HuH-7.5 (cell line): ENCODE measurements at regions not wholly inside any gene's neighbourhood (a gene's known extent, or its start where the extent isn't known, plus 50 kb on each side); places are given as distances from the start of the nearest gene placed in this dataset.

Experiments used
- DNase-seq: peaks from one replicate; pipeline ENCODE4 v3.0.0; 2011; ENCODE audit warnings: low spot score

- no peak for DNase-seq
Observed at GRCh38 chr2:16496426-16497388, 168.9 kb downstream of the CYRIA start.

DNA sequence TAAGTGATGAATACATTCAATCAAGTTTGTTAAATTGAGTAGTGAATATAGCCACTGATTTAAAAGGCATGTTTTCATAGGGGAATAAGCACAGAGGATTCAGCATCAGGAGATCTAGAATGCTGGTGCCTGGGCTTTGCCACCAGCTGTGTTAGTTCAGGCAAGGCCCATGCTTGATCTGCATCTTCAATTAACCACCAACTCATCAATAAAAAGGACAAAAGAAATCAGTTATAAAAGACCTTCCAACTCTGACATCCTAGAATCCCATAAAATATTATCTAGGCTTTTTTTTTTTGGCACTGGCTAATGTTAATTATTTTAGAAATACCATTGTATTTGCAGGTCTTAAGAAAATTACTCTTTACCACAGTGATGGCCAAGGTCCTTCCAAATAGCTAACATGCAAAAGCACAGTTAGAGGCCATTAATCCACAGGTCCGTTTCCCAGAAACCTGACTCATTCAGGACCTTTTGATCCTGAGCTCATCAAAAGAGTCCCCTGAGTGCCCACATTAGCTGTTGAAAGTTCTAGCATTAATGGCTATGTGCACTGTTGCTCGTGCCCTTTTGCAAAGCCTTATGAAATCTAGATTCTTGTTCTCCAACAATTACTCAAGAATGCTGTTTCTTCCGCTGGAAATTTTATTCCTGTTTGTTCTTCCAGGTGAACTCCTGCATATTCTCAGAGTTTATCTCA, 170.0 kb downstream of the CYRIA start:
- no peak for DNase-seq

DNA sequence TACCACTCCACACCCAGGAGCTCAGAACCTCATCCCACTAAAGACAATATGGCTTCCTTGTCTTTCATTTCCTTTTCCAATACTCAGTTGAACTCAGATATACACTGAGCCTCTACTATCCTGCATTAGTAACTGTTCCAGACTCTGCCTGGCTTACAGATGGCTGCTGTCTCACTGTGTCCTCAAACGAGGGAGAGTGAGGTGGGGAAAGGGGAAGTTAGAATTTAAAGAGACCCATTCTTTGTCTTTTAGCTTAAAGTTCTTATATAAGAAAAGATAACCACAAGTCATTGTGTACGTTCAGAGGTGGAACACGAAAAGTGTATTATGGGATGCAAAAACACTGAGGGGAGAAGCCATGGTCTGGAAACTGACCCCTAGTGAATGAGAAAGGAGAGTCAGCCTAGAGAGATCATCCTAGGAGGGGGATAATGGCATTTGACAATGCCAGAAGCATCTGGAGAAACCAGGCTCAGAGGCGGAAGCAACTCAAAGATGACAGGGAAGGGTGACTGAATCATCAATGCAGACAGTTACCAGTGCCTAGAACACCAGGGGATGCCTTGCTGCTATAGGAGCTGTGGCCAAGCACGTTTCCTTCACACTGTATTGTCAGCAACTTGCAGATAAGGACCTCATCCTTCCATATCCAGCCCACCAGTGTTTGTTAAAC, 170.7 kb downstream of the CYRIA start:
- no peak for DNase-seq

GRCh38 chr2:16493788-16494187, 171.8 kb downstream of the CYRIA start:
- no peak for DNase-seq

GRCh38 chr2:16487686-16488085, 177.9 kb downstream of the CYRIA start:
- DNase-seq: no peak

DNA sequence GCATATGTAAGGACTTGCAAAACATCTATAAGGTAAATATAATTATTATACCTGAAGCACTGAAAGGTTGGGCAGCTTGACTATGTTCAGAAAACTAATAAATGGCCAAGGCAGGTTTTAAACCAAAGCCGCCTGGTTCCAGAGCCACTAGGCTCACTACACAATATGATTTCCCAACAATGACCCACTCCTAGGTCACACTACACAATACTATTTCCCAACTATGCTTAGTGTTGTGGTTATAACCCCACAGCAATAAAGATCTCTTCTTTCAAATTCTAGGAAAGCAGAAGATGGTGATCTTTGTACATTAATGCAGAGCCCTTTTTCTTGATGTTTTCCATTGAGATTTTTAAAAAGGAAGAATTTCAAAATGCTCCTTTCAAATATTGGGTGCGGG, 180.4 kb downstream of the CYRIA start:
- DNase-seq: no peak

GRCh38 chr2:16482460-16482859, 183.2 kb downstream of the CYRIA start:
- no peak for DNase-seq

DNA sequence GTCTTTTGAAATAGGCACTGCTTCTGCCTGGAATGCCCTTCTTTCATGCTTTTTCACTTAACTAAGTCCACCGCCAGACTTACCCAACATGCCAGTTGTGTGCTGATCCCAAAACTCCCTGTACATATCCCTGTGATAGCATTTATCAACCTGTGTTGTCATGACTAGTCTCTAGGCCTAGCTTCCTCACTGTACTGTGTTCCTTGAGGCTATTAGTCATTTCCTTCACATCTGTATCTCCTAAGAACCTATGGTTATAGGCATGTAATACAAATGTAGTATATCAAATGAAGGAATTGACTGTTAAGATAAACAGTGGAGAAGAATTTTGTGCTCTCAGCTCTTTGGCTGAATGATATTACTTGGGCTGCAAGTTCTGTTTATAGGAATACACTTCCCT, 184.3 kb downstream of the CYRIA start:
- DNase-seq: no peak

DNA sequence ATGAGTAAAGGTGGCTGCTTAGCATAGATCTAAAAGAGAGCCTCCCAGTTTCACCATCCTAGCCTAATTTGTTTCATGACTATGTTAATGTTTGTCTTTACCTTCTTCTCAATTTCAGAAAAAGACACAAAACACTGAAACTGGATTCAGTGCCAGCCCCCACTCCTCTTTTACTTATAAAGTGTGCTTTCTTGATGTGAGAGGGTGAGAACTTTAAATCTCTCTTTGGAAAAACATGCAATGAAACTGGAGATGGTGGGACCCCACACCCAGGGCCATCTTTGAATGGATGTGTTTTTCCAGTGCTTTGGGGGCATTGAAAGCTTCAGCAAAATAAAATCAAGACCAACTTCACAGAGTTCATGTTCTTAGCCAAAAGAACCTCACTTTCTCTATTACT, 185.9 kb downstream of the CYRIA start:
- no peak for DNase-seq

- DNase-seq: no peak
Observed at GRCh38 chr2:16478434-16479210, 187.0 kb downstream of the CYRIA start.

DNA sequence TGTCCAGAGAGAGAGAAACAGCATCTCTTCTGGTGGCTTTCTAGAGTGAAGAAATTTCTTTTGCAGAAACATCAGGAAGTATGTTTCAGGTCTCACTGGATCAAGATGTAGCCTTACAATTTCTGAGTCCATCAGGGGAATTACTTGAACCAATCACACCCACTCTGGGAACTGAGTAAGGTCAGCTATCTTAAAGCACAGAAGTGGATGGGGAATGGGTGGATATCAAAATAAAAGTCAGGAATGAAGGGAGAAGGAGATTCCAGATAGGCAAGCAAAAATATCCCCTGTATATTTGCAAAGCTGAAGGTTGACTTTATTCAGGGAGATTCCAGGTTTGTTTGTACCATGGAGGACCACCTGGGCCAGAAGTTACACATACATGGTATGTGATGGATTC, 188.0 kb downstream of the CYRIA start:
- DNase-seq: no peak

DNA sequence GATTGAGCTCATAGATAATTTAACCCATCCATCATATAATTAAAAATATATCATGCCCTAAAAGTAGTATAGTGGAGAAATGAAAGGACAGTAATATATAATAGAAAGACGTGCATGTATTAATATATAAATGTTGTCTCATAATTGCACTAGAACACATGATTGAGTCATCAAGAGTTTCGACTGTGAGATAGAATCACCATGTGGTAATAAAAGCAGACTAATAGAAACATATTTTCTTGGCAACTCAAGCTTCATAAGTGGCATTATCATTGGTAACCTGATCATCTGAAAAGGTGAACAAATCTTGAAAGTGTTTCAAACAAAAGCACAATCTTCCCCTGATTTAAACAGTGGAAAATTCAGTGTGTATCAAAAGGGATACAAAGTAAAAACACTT, 188.8 kb downstream of the CYRIA start:
- DNase-seq: no peak

GRCh38 chr2:16475986-16476567, 189.6 kb downstream of the CYRIA start:
- DNase-seq: no peak

GRCh38 chr2:16475586-16475985, 190.0 kb downstream of the CYRIA start:
- DNase-seq: no peak

DNA sequence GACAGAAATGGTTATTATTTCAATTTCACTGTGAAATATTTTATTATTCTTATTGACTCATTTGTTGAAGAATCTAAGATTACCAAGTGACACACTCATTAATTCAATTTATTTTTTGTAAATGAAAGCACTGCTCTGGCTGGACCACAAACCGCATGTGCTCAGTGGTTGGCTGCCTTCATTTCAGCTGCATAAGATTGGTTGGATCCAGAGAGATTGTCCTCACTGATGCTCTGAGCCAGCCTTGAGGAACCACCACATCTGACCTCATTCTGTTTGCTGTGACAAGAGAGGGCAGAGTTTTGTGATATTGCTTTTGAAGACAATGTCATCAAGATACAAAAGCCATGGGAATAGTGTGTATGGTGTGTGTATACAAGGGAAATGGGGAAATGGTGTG, 192.1 kb downstream of the CYRIA start:
- DNase-seq: no peak

DNA sequence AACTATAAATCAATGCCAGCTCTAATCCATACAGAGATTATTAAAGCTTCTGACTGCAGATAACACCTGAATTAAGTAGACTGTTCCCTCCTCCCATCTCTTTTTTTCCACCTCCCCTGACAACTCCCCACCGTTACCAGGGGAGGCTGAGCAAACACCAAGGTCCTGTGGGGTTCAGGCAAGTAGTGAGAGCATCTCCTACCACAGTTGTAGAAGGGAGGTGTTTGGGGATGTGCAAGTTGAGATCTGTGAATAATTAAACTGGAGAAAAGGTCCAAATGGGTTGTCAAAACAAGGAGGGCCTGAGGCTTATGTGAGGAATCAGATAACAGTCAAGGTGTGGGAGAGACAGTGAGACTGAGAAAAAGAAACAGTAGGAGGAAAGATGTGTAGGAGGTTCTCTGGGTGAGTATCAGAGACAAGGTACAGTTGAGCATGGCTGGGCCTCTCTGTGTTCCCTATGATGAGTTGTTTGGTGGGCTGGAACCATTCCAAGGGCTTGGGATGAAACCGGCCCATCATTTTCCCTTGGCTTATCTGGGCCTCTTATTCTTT, 194.6 kb downstream of the CYRIA start:
- no peak for DNase-seq

GRCh38 chr2:16466821-16467151, 198.8 kb downstream of the CYRIA start:
- no peak for DNase-seq

- DNase-seq: no peak
Observed at GRCh38 chr2:16466133-16466820, 199.4 kb downstream of the CYRIA start.

GRCh38 chr2:16464641-16465040, 201.0 kb downstream of the CYRIA start:
- no peak for DNase-seq

- DNase-seq: no peak
Observed at GRCh38 chr2:16462958-16463357, 202.7 kb downstream of the CYRIA start.

DNA sequence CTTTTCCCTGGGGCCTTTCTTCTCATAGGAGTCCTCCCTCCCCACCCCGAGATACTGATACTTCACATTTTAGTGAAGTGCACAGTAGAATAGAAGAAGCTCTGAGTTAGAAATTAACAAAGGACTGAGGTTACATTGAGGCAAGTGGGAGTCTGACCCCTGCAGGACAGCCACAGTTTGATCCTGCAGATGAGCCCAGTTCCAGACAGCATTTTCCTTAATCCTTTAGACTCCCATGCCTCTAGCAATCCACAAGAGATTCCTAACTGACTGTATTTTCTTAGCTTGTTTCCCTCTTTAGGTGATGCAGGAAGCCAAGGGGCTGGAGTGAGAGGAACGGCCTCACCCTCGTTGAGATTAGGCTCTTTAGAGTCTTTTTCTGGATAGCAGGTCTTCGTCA, 204.0 kb downstream of the CYRIA start:
- no peak for DNase-seq
